H9 (cell line): ENCODE measurements at regions not wholly inside any gene's neighbourhood (a gene's known extent, or its start where the extent isn't known, plus 50 kb on each side); places are given as distances from the start of the nearest gene placed in this dataset.

Experiments used
- DNase-seq: peaks from one replicate; pipeline ENCODE4 v3.0.0-alpha.2; 2017
- H2AFZ ChIP-seq: one replicate; pipeline ENCODE4 v1.6.1; 2013; ENCODE audit warnings: mild to moderate bottlenecking, low read length, control low read depth, moderate library complexity
- H2AK5ac ChIP-seq: 2 replicates; pipeline ENCODE4 v1.6.1; 2013; ENCODE audit warnings: low read length, control low read depth, mixed read lengths; ENCODE audit not compliant: insufficient read length
- H2BK120ac ChIP-seq: one replicate; pipeline ENCODE4 v1.6.1; 2013; ENCODE audit warnings: low read depth, mild to moderate bottlenecking, low read length, control low read depth, inconsistent platforms; ENCODE audit not compliant: poor library complexity, severe bottlenecking
- H2BK12ac ChIP-seq: 2 replicates; pipeline ENCODE4 v1.6.1; 2013; ENCODE audit warnings: low read length, control low read depth, mixed read lengths, low read depth; ENCODE audit not compliant: insufficient read length
- H2BK15ac ChIP-seq: 2 replicates; pipeline ENCODE4 v1.6.1; 2013; ENCODE audit warnings: low read depth, low read length, control low read depth
- H2BK20ac ChIP-seq: one replicate; pipeline ENCODE4 v1.6.1; 2013; ENCODE audit warnings: low read depth, mild to moderate bottlenecking, low read length, control low read depth, inconsistent platforms; ENCODE audit not compliant: poor library complexity, severe bottlenecking
- H2BK5ac ChIP-seq: 2 replicates; pipeline ENCODE4 v1.6.1; 2013; ENCODE audit warnings: low read length, control low read depth, mixed read lengths; ENCODE audit not compliant: insufficient read length
- H3K14ac ChIP-seq: 2 replicates; pipeline ENCODE4 v1.6.1; 2013; ENCODE audit warnings: low read length, control low read depth; ENCODE audit not compliant: insufficient read depth
- H3K18ac ChIP-seq: 2 replicates; pipeline ENCODE4 v1.6.1; 2013; ENCODE audit warnings: low read depth, mild to moderate bottlenecking, mixed read lengths, low read length, control low read depth; ENCODE audit not compliant: insufficient read length
- H3K23ac ChIP-seq: 2 replicates; pipeline ENCODE4 v1.6.1; 2013; ENCODE audit warnings: low read length, control low read depth, mixed read lengths, low read depth; ENCODE audit not compliant: insufficient read length
- H3K23me2 ChIP-seq: 2 replicates; pipeline ENCODE4 v1.6.1; 2013; ENCODE audit warnings: low read depth, mild to moderate bottlenecking, mixed read lengths, low read length, control low read depth; ENCODE audit not compliant: insufficient read length, poor library complexity, severe bottlenecking
- H3K27ac ChIP-seq: 2 replicates; pipeline ENCODE4 v1.5.1; 2013; ENCODE audit warnings: low read length, control low read depth, mixed read lengths, low read depth; ENCODE audit not compliant: insufficient read length
- H3K27me3 ChIP-seq: 2 replicates; pipeline ENCODE4 v1.6.1; 2013; ENCODE audit warnings: low read length, control low read depth, inconsistent platforms; ENCODE audit not compliant: insufficient read depth
- H3K4ac ChIP-seq: 2 replicates; pipeline ENCODE4 v1.6.1; 2013; ENCODE audit warnings: low read depth, mild to moderate bottlenecking, control low read depth, inconsistent platforms, low read length, moderate library complexity
- H3K4me1 ChIP-seq: 2 replicates; pipeline ENCODE4 v1.6.1; 2013; ENCODE audit warnings: low read length, control low read depth, inconsistent platforms; ENCODE audit not compliant: insufficient read depth
- H3K4me2 ChIP-seq: 2 replicates; pipeline ENCODE4 v1.6.1; 2013; ENCODE audit warnings: low read length, control low read depth, mixed read lengths; ENCODE audit not compliant: insufficient read length, insufficient read depth
- H3K56ac ChIP-seq: 2 replicates; pipeline ENCODE4 v1.6.1; 2013; ENCODE audit warnings: low read depth, mild to moderate bottlenecking, mixed read lengths, low read length, control low read depth; ENCODE audit not compliant: insufficient read length
- H3K79me1 ChIP-seq: 2 replicates; pipeline ENCODE4 v1.6.1; 2013; ENCODE audit warnings: low read depth, mild to moderate bottlenecking, moderate library complexity, low read length, control low read depth, inconsistent platforms; ENCODE audit not compliant: insufficient read depth, poor library complexity, severe bottlenecking
- H3K79me2 ChIP-seq: 2 replicates; pipeline ENCODE4 v1.6.1; 2013; ENCODE audit warnings: low read length, control low read depth, inconsistent platforms; ENCODE audit not compliant: insufficient read depth
- H3K9ac ChIP-seq: 2 replicates; pipeline ENCODE4 v1.6.1; 2013; ENCODE audit warnings: low read length, control low read depth, mixed read lengths; ENCODE audit not compliant: insufficient read length; ENCODE audit errors: extremely low read depth
- H3K9me3 ChIP-seq: one replicate; pipeline ENCODE4 v1.6.1; 2013; ENCODE audit warnings: low read depth, low read length, inconsistent platforms; ENCODE audit not compliant: control insufficient read depth
- H3T11ph ChIP-seq: one replicate; pipeline ENCODE4 v1.6.1; 2013; ENCODE audit warnings: mild to moderate bottlenecking, low read length, control low read depth, inconsistent platforms
- H4K20me1 ChIP-seq: one replicate; pipeline ENCODE4 v1.6.1; 2013; ENCODE audit not compliant: control insufficient read depth, insufficient read length, insufficient read depth
- H4K5ac ChIP-seq: 2 replicates; pipeline ENCODE4 v1.6.1; 2013; ENCODE audit warnings: low read depth, mild to moderate bottlenecking, mixed read lengths, low read length, control low read depth; ENCODE audit not compliant: insufficient read length
- H4K8ac ChIP-seq: replicated peaks from 2 replicates; pipeline ENCODE4 v1.6.1; 2013; ENCODE audit warnings: low read length, control low read depth, mixed read lengths, low read depth; ENCODE audit not compliant: insufficient read length
- H4K91ac ChIP-seq: 2 replicates; pipeline ENCODE4 v1.6.1; 2013; ENCODE audit warnings: low read depth, mild to moderate bottlenecking, moderate library complexity, mixed read lengths, low read length, control low read depth; ENCODE audit not compliant: insufficient read length
- H3K27ac Mint-ChIP-seq, 3 experiments: 2 replicates in 2 of 3; 3 replicates in 1 of 3; pipeline ENCODE4 v1.8.0; 2020 to 2021; ENCODE audit warnings: mixed read lengths in 3 of 3, mild to moderate bottlenecking in 1 of 3, moderate library complexity in 1 of 3
- H3K27me3 Mint-ChIP-seq: 2 replicates; pipeline ENCODE4 v1.8.0; 2021; ENCODE audit warnings: low read depth, mild to moderate bottlenecking, moderate library complexity, mixed read lengths
- H3K36me3 Mint-ChIP-seq, 3 experiments: 2 replicates in 2 of 3; 3 replicates in 1 of 3; pipeline ENCODE4 v1.8.0; 2020 to 2021; ENCODE audit warnings: low read depth in 3 of 3, mixed read lengths in 3 of 3; ENCODE audit not compliant: insufficient read depth in 1 of 3
- H3K4me1 Mint-ChIP-seq, 2 experiments: 2 replicates each; pipeline ENCODE4 v1.8.0; 2020; ENCODE audit warnings: mixed read lengths in 2 of 2
- H3K4me3 Mint-ChIP-seq, 2 experiments: 2 replicates in 1 of 2; 3 replicates in 1 of 2; pipeline ENCODE4 v1.8.0; 2020 to 2021; ENCODE audit warnings: mild to moderate bottlenecking in 2 of 2, mixed read lengths in 2 of 2, moderate library complexity in 1 of 2
- H3K9me3 Mint-ChIP-seq, 2 experiments: 2 replicates in 1 of 2; 3 replicates in 1 of 2; pipeline ENCODE4 v1.8.0; 2020; ENCODE audit warnings: mild to moderate bottlenecking in 2 of 2, mixed read lengths in 2 of 2, moderate library complexity in 1 of 2
- WGBS: extraction: QIAGEN DNeasy Blood & Tissue Kit; methylation state at CpG from one replicate; pipeline ENCODE4 v1.1.7; 2013; ENCODE audit warnings: missing lambda C conversion rate, low lambda C conversion rate, mixed read lengths; ENCODE audit not compliant: insufficient read length; ENCODE audit errors: extremely low coverage; 5-methylcytosine and 5-hydroxymethylcytosine counted together
- TF ChIP-seq, protein P1 (sequence below): fragments of 200-600 bp; sonication (generic); conservative IDR thresholded peaks from 3 replicates; pipeline ENCODE4 v1.8.0; 2021; ENCODE audit warnings: antibody characterized with exemption, mild to moderate bottlenecking

GRCh38 chr1:177338376-177338775 lies 167.6 kb downstream of the BRINP2 start:
- Mint-ChIP-seq H3K27ac (no peak overlapping the region), H3K4me1 (0 out of 4 replicates have a peak, but pooled peaks cover 0 to 3% of the 10 kb centered on the region in 2 experiments)

More at GRCh38 chr1:177338376-177338775, 167.6 kb downstream of the BRINP2 start:
- H3K4me3 Mint-ChIP-seq: no peak overlapping the region
- no peak overlapping the region for H4K5ac ChIP-seq
- no peak overlapping the region for H3T11ph ChIP-seq
- no peak overlapping the region for H3K18ac ChIP-seq
- no peaks in the 10 kb centered on the region for H3K4me1 ChIP-seq
- H2BK20ac ChIP-seq: no peak overlapping the region
- TF ChIP-seq, protein P1, sequence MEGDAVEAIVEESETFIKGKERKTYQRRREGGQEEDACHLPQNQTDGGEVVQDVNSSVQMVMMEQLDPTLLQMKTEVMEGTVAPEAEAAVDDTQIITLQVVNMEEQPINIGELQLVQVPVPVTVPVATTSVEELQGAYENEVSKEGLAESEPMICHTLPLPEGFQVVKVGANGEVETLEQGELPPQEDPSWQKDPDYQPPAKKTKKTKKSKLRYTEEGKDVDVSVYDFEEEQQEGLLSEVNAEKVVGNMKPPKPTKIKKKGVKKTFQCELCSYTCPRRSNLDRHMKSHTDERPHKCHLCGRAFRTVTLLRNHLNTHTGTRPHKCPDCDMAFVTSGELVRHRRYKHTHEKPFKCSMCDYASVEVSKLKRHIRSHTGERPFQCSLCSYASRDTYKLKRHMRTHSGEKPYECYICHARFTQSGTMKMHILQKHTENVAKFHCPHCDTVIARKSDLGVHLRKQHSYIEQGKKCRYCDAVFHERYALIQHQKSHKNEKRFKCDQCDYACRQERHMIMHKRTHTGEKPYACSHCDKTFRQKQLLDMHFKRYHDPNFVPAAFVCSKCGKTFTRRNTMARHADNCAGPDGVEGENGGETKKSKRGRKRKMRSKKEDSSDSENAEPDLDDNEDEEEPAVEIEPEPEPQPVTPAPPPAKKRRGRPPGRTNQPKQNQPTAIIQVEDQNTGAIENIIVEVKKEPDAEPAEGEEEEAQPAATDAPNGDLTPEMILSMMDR: no peak
- no peak overlapping the region for H3K56ac ChIP-seq
- no peak overlapping the region for H2BK5ac ChIP-seq
- no peak overlapping the region for H2AK5ac ChIP-seq
- H3K79me1 ChIP-seq: no peaks in the 10 kb centered on the region
- H3K27me3 ChIP-seq: no peaks in the 10 kb centered on the region
- no peaks in the 10 kb centered on the region for H3K23me2 ChIP-seq
- no peak overlapping the region for H2BK120ac ChIP-seq
- no peaks in the 10 kb centered on the region for H3K9me3 Mint-ChIP-seq
- H3K9ac ChIP-seq: no peak overlapping the region
- no peak overlapping the region for H4K8ac ChIP-seq
- no peak overlapping the region for H2BK12ac ChIP-seq
- no CpG with 5 or more reads among the region's 1 CpG for WGBS
- H4K91ac ChIP-seq: no peak overlapping the region
- no peak overlapping the region for H3K4me2 ChIP-seq
- no peaks in the 10 kb centered on the region for H3K9me3 ChIP-seq
- no peak overlapping the region for H2AFZ ChIP-seq
- no peak overlapping the region for H2BK15ac ChIP-seq
- no peaks in the 10 kb centered on the region; the same call in none of the 2 replicates for H3K27me3 Mint-ChIP-seq
- DNase-seq: no peak
- H3K36me3 Mint-ChIP-seq: no peaks in the 10 kb centered on the region
- H3K27ac ChIP-seq: no peak overlapping the region
- no peak overlapping the region for H3K4ac ChIP-seq
- H3K23ac ChIP-seq: no peak overlapping the region
- no peak overlapping the region for H3K14ac ChIP-seq
- H3K79me2 ChIP-seq: no peaks in the 10 kb centered on the region
- no peaks in the 10 kb centered on the region for H4K20me1 ChIP-seq
